ENCODE measurements at regions not wholly inside any gene's neighbourhood (a gene's known extent, or its start where the extent isn't known, plus 50 kb on each side); places are given as distances from the start of the nearest gene placed in this dataset.

DNA sequence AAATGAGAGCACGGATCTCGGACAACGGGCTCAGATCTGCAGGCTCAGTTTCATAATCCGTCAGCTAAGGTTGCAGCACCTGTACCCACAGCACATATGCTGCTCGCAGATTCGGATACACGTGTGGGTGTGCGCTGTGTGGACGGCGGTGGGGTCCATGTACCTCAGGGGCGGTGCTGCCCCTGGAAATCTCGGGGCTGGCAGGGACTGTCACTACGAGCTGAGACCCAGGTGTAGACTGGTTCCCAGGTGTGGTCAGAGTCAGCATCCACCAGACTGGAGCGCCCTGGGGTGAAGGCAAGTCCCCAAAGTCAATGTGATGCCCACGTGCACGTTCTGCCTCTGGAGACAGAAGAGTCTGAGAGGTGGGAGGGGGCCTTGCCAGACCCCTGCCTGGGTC, 989.3 kb downstream of the BRD1 start:
- DNase-seq (ENCODE audit: low spot score) = no peak

DNA sequence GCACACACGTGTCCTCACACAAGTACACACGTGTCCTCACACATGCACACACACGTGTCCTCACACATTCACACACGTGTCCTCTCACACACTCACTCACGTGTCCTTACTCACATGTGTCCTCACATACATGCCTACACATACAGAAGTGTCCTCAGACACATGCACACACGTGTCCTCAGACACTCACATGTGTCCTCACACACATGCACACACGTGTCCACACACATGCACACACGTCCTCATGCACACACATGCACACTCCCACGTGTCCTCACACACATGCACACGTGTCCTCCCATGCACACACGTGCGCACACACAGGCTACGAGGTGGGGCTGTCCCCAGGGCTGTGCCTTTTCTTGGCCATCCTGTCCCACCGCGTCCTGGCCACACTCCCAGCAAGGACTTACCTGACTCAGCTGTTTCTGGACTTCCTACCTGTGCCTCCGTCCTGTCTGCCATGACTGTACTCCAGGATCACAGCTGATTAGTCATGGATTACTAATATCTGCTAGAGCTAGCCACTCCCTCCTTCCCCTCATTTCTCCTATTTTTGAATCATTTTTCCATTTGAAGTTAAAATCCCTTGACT, 990.2 kb downstream of the BRD1 start:
- DNase-seq (ENCODE audit: low spot score) = no peak

DNA sequence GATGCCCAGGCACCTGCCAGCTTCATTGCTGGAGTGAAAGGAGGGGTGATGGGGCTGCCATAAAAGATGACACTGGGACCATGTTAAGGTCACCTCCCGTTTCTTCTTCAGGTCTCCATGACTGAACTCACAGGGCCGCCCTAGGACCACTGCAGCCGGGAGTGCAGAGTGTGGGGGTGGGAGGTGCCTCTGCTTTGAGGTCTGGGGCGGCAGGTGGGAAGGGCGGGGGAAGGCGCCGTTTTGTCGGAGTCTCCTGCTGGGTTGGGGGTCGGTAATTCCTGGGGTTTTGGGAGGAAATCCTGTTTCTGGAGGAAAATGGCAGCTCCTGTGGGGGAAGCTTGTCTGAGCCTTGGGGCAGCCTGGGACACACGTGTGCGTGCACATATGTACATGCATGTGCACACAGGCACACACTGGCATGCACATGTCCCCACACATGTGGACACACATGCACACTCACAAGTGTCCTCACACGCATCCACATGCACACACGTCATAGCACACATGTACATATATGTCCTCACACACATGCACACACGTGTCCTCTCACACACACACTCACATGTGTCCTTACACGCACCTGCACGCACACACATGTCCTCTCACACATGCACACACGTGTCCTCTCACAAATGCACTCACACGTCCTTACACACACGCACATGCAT, 990.9 kb downstream of the BRD1 start:
- DNase-seq (ENCODE audit: low spot score) = no peak

DNA sequence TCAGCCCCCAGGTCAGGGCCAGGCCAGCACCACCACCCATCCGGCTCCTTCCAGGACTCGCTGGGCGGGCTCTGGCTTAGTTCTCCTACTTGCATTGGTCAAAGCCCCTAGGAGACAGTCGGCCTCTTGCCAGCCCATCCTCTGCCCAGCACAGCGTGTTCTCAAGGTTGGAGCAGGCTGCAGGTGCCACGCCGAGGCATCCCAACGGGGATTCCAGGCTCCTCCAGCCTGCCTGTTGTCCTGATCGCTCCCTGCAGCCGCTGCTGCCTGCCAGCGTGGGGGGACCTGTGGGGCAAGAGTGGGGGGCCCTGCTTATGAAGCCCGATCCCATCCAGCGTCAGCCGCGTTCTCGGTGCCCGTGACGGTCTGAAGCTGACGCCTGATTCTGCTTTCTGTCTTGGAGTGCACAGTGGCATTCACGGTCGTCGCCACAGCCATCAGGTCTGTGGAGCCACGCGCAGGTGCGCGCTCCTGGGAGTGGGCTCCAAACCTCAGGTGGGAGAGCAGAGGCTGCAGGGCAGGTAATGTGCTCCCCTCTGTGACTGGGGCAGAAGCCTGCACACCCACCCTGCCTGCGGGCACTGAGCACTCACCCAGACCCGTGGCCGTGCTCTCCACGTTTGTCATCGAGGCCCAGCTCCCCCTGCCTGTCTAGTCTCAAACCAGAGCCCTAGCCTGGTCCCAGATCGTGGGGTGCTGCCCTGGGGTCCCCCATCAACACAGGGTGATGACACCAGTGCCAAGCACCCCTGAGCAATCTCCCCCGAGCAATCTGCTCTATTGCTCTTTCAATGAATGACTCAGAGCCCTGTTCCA, 991.6 kb downstream of the BRD1 start:
- DNase-seq (ENCODE audit: low spot score) = no peak

DNA sequence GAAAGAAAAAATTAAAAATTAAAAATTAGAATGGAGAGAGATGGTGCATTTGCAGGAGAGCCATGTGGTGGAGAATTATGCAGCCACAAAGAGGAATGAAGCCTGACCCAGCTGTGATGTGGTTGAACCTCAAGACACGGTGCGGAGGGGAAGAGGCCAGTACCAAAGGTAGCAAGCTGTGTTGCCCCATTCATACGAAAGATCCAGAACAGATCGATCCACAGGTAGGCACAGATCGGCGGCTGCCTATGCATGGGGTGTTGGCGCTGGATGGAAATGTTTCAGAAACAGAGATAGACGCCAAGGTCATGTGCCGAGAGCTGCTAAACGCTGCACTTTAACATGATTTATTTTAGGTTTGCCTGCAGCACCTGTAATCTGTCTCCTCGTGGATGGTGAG, 992.3 kb downstream of the BRD1 start:
- DNase-seq (ENCODE audit: low spot score) = no peak

DNA sequence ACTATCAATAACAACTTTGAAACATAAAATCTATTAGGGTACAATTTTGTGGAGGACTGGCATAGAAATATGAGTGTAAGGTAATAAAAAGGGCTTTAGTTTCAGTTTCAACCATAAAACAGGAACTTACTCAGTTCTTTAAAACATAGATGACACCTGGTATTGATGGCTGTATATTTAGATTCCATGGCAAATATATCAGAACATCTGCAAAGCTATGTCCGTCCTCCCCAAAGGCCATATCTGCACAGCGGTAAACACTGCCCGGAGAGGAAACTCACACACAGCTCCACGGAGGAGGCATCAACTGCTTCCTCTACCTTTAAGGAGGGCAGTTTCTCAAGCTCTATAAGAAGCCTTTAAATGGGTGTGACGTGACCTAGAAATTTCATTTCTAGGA, 993.3 kb downstream of the BRD1 start:
- no peak for DNase-seq (ENCODE audit: low spot score)

DNA sequence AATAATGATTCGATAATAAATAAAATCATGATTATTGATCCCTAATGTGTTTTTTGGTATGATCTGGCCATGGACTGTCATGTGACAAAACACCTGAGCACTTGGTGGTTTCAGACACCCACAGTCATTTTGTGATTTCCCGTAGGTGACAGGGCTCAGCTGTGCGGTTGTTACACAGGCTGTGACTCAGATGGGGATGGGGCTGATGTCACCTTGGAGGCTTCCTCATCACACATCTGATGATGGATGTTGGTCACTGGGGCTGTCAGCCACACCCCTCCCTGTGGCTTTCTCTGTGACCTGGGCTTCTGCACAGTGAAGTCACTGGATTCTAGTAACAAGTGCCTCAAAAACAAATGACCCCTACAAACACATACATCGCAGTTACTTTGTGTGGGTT, 995.1 kb downstream of the BRD1 start:
- no peak for DNase-seq (ENCODE audit: low spot score)

DNA sequence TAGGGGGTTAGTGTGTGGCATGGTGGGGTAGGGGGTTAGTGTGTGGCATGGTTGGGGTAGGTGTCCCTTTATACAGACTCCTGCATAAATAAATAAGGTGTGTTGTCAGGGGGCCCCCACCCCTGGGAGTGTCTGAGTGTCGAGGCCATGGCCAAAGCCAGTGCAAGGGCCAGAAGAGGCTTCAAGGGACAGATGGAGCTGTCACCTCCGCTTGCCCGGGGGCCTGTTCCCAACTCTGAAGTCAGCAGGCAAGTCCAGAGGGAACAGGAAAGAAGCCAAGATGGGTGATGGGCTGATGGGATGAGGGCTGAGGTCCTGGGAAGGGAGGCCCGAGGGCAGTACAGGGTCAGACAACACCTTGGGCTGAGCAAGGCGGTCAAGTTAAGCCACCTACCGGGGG, 997.8 kb downstream of the BRD1 start:
- DNase-seq (ENCODE audit: low spot score) = no peak

DNA sequence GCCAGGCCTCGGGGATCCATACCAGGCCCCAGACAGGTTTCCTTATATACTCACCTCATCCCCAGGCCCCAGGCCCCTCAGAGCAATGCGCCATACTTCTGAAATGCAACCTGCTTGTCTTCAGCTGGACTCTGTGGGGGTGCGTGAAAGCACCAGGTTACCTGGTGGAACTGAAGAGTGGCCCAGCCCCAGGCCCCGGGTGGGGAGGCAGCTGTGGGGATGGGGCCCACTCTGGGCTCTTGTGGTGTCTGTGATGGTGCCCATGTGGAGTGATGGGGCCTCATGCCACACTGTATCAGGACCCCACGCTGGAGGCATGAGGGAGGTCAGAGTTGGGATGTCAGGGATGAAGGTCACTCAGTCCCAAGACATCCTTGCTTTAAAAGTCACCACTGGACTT, 999.0 kb downstream of the BRD1 start:
- no peak for DNase-seq (ENCODE audit: low spot score)

DNA sequence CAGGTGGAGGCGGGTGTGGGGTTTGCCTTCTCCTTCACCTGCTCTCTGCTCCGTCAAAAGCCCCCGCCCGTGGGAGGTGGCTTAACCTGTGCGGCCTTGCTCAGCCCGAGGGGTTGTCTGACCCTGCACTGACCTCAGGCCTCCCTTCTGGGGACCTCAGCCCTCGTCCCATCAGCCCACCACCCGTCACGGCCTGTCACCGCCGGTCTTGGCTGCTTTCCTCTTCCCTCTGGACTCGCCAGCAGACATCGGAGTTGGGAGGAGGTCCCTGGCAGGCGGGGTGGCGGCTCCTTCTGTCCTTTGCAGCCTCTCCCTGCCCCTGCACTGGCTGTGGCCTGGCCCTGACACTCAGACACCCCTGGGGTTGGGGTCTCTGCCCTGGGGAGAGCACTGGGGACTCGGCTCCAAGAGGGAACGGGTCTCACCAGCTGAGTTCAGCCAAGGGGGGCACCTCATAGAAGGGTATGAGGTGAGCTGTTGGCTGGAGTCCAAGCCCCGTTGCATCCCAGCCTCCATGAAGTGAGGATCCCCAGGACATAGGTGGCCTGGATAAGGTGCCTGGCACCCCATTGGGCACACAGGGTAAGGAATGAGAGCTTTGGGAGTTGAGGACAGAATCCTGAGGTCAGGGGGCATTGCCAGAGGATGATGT, 999.6 kb downstream of the BRD1 start:
- DNase-seq (ENCODE audit: low spot score) = no peak

DNA sequence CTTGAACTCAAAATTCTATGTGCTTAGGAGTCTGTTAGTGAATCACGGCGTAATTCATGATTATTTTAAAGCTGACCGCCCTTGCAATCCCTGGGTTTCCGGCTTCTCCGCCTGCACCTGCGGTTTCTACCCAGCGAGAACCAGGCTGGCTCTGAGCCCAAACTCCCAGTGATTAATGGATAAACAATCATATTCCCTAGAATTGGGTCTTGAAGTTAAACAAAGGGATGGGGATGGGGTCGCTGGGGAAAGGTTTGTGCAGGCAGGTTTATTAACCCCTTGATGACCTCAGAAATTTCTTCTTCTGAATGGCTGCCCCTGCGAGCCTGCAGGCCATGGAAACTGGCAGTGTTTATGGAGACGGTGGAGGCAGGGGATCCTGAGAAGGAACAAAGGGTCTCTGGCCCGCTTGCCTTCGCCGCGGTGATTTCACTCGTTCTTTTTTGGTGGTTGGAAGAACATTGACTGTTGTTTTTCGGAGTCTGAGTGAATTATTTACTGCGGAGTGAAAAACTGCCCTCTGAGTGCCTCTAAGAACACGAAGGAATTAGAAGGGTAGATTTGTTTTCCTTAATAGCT, 1000.3 kb downstream of the BRD1 start:
- no peak for DNase-seq (ENCODE audit: low spot score)

DNA sequence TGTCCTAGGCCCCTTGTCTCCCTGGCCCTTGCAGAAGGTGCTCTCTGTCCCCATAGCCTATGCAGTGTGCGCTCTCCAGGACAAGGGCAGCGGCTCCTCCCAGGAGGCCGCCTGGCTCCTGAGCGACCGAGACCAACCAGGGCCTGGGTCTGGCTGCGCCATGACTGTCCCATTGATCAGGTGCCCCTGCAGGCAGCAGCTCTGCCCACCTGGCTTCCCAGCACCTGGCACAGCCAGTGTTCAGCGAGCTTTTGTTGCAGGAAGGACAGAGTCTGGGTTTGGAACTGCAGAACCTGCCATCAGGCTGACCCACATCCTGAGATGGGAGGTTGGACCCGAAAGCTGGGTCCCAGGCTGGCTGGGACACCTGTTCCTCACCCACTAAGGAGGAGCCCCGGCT, 1001.1 kb downstream of the BRD1 start:
- no peak for DNase-seq (ENCODE audit: low spot score)

DNA sequence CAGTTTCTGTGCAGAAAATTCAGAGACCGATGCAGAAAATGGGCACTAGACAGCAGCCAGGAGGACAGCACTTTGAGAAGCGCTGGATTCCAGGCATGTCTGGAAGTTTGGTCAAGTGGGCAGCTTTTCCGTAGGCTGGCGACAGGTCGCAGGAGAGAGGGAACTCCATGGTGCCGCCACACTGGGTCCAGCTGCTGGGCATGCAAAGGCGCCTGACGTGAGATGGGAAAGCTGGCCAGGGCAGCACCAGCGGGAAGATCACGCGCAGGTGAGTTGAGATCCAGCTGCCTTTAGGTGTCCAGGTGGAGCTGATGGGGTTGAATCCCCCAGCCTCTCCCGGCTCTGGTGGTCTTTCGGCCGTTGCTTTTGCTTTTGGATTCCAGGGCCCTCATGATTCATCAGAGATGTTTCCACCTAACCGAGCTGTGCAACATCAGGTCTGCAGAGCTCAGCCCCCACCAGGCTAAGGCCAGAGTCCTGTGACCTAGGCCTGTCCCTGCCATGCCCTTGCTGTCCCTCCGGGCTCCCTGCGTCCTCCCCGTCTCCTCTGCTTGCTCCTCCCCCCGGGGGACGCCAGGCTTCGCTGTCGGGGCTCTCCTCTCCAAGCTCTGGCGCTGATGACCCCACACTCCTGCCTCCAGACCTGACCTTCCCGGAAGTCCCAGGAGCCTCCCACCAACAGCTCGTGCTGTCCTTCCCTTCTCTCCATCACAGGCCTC, 1001.7 kb downstream of the BRD1 start:
- DNase-seq (ENCODE audit: low spot score) = no peak

DNA sequence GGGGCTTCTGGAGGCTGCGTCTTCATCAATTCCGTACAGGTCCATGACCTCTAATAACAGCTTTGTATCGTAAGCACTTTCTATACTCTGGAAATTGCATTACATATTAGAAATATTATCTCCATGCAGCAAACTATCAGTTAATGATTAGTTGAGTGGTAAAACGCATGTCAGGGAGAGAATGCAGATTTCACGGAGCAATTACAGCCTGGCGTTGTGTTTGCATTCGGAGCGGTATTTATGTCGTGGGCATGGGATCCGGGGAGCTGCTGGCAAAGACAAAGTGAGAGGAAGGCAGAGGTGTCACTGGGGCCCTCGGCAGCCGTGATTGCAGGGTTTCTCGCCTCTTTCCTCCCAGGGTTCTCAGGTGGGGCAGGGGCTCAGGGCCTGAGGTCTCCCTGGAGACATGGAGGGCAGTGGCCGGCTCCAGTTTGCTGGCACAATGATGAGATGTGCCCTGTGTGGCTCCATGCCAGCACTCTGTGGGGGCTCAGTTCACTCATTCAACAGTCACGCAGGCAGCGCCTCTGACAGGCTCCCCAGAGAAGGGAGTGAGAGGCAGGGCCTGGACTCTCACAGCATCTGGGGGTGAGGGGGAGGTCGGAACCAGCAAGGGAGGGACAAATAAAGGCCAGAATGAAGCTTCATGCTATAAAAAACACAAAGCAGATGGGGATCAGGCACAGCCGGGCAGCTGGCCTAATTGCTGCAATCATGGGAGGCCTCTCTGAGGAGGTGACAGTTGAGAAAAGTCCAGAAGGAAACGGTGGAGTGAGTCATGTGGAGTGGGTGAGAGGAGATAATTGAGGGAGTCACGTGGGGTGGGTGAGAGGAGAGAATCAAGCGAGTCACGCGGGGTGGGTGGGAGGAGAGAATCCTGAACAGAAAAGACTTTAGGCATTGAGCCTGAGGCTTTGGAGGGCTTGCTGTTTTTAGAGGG, 1002.7 kb downstream of the BRD1 start:
- peak; percentile 55 for DNase-seq (ENCODE audit: low spot score)

DNA sequence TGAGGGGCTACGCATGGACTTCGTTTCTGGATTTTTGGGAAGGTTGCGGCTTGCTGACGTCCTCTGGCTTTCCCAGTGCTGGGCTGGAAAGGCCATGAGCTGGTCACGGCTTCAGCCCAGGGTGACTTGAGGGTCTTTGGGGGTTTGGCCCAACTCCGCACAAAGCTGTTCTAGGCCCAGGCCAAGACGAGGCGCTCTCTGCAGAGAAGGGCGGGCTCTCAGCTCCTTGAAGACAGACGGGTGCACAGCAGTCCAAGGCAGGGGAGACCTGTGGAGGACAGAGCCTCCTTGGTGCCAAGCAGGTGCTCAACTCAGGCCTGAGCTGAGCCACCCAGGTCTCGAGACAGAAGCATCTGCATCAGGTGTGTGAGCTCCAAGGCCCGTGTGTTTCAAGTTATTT, 1003.7 kb downstream of the BRD1 start:
- no peak for DNase-seq (ENCODE audit: low spot score)

DNA sequence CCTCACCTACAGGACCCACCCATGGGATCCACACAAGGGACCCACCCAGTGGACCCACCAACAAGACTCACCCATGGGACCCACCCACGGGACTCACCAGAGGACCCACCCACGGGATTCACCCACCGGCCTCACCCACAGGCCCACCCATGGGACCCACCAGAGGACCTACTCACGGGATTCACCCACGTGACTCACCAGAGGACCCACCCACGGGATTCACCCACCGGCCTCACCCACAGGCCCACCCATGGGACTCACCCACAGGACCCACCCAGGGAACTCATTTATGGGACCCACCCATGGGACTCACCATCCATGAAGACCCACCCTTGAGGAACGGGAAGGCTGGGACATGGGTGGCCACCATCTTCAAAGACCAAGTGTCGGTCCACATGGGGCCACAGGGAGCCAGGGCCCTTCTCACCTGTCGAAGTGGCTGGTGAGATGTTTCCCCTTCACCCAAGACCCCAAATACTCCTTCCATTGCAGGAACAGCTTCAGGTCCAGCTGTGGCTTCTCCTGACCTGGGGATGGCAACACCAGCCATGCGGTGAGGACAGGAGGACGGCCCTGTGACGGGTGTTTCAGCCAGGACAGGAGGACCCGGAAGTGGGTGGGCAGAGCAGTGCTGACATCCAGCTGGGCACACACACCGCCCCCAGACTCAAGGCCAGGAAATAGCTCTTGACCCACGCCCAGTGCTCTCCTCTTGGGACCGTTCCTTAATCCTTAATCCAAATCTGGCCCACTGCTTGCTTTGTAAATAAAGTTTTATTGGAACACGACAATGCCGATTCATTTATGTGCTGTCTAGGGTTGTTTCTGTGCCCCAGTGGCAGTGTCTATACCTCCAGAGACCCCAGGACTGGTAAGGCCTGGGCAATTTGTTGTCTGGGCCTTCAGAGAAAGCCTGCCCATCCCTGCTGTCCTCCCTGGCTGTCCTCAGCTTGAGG, 1005.1 kb downstream of the BRD1 start:
- DNase-seq (ENCODE audit: low spot score) = no peak

DNA sequence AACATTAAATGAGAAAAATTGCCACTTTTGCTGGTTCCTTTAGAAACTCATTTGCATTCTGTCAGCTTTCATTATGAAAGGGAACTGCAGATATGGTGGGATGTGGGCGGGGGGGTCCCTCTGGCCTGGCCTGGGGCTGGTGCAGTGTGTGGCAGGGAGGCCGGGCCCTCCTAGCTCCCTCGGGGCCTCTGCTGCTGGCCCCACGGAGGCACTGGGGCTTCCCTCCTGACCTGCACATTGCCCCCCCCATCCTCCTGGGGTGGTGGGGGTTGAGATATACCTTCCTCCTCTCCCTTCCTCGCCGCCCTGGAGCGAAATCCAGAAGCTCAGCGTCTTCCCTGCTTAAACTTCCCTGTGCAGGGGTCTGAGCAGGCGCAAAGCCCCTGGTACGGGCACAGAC, 1005.9 kb downstream of the BRD1 start:
- no peak for DNase-seq (ENCODE audit: low spot score)

DNA sequence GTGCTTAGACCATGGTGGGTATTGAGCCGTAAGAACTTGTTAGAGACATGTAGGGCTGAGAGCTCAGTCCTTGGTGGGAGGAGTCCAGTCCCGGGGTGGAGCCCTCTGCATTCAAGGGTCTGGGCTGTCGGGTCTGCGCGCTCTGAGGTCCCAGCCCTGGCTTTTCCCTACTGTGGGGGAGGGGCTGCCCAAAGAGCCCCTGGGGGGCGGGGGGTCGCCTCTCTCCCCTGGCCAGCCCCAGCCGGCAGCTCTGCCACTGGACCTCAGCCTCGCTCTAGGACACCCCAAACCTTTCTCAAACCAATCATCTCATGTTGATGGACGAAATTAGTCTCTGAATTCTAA, 1006.4 kb downstream of the BRD1 start:
- no peak for DNase-seq (ENCODE audit: low spot score)

DNA sequence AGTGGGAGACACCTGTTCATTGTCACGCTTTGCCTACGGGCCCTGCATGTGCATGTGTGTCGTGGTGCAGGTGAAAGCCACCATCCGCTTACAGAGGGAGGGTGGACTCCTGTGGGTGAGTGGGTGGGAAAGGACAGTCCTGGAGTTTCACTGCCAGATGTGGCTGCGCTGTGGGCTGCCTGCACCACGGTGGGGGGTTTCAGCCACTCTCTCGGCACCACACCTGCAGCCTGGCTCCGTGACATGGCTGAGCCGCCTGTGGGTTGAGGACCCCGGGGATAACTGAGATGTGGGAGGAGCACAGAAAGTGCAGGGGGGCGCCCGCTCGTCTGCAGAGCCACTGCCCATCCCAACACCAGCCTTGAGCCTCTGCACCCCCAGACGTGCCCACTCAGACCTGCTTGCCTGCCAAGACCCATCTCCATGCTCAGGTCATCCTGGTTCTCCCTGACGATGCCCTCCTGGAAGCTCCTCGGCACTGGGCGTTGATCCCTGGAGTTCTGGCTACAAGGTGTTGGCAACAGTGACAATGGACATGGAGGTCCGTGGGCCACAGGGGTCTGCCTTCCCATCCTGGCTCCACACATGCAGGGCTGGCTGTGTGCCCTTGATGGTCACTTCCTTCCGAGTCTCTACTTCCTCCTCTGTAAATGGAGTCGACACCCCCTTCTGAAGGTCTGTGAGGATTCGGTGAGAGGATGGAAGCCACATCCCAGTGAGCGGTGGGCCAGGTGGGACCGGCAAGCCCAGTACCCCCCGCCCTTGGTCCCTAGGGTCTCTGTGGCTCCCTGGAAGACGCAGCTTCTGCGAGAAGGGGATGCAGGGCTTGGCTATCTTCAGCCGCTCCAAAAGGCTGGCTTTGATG, 1007.0 kb downstream of the BRD1 start:
- DNase-seq (ENCODE audit: low spot score) = no peak

Data from putamen (tissue), 1 donor.